ENCODE measurements at regions not wholly inside any gene's neighbourhood (a gene's known extent, or its start where the extent isn't known, plus 50 kb on each side); places are given as distances from the start of the nearest gene placed in this dataset.
"Not testable (repeated sequence)": the region's sequence is repeated elsewhere in the genome, so short reads cannot be mapped to it uniquely, and the experiment has no call there.

- Histone ChIP-seq H3K9ac (ENCODE audit: low read depth in 1 of 2, low read length in 2 of 2) (no peak overlapping the region), H3K27ac (ENCODE audit: low read depth, low read length) (no peak overlapping the region), H3K4me3 (ENCODE audit: low read depth in 1 of 2, low read length in 2 of 2) (no peak overlapping the region), H3K36me3 (ENCODE audit: control insufficient read depth in 1 of 2, insufficient read depth in 2 of 2, low read length in 2 of 2) (no peaks in the 10 kb centered on the region), H3K9me3 (ENCODE audit: control insufficient read depth in 1 of 2, low read length in 2 of 2) (no peaks in the 10 kb centered on the region), H3K27me3 (ENCODE audit: control insufficient read depth in 1 of 2, insufficient read depth in 2 of 2, low read length in 2 of 2) (no peaks in the 10 kb centered on the region), H3K4me1 (ENCODE audit: control insufficient read depth in 1 of 2, insufficient read depth in 2 of 2, low read length in 2 of 2) (no peaks in the 10 kb centered on the region)
Measured at GRCh38 chr21:31592963-31593560, 66.4 kb upstream of the SOD1 start.

GRCh38 chr21:31592516-31592915 is 67.0 kb upstream of the SOD1 start:
- H3K9ac ChIP-seq (ENCODE audit: low read depth in 1 of 2, low read length in 2 of 2), result no peak overlapping the region
- H3K27me3 ChIP-seq (ENCODE audit: control insufficient read depth in 1 of 2, insufficient read depth in 2 of 2, low read length in 2 of 2), result no peaks in the 10 kb centered on the region
- no peak overlapping the region for H3K4me3 ChIP-seq (ENCODE audit: low read depth in 1 of 2, low read length in 2 of 2)
- no peak overlapping the region for H3K27ac ChIP-seq (ENCODE audit: low read depth, low read length)
- H3K36me3 ChIP-seq (ENCODE audit: control insufficient read depth in 1 of 2, insufficient read depth in 2 of 2, low read length in 2 of 2), result no peaks in the 10 kb centered on the region
- no peaks in the 10 kb centered on the region for H3K4me1 ChIP-seq (ENCODE audit: control insufficient read depth in 1 of 2, insufficient read depth in 2 of 2, low read length in 2 of 2)
- no peaks in the 10 kb centered on the region for H3K9me3 ChIP-seq (ENCODE audit: control insufficient read depth in 1 of 2, low read length in 2 of 2)

GRCh38 chr21:31589820-31590219 is 69.7 kb upstream of the SOD1 start:
- Histone ChIP-seq H3K27me3 (ENCODE audit: control insufficient read depth in 1 of 2, insufficient read depth in 2 of 2, low read length in 2 of 2) (no peaks in the 10 kb centered on the region), H3K4me1 (ENCODE audit: control insufficient read depth in 1 of 2, insufficient read depth in 2 of 2, low read length in 2 of 2) (no peaks in the 10 kb centered on the region), H3K4me3 (ENCODE audit: low read depth in 1 of 2, low read length in 2 of 2) (no peak overlapping the region), H3K36me3 (ENCODE audit: control insufficient read depth in 1 of 2, insufficient read depth in 2 of 2, low read length in 2 of 2) (no peaks in the 10 kb centered on the region), H3K9me3 (ENCODE audit: control insufficient read depth in 1 of 2, low read length in 2 of 2) (no peaks in the 10 kb centered on the region), H3K9ac (ENCODE audit: low read depth in 1 of 2, low read length in 2 of 2) (no peak overlapping the region), H3K27ac (ENCODE audit: low read depth, low read length) (no peak overlapping the region)

- no peaks in the 10 kb centered on the region for H3K36me3 ChIP-seq (ENCODE audit: control insufficient read depth in 1 of 2, insufficient read depth in 2 of 2, low read length in 2 of 2)
- no peaks in the 10 kb centered on the region for H3K9me3 ChIP-seq (ENCODE audit: control insufficient read depth in 1 of 2, low read length in 2 of 2)
- H3K4me3 ChIP-seq (ENCODE audit: low read depth in 1 of 2, low read length in 2 of 2), result no peak overlapping the region
- no peaks in the 10 kb centered on the region for H3K27me3 ChIP-seq (ENCODE audit: control insufficient read depth in 1 of 2, insufficient read depth in 2 of 2, low read length in 2 of 2)
- no peak overlapping the region for H3K27ac ChIP-seq (ENCODE audit: low read depth, low read length)
- H3K4me1 ChIP-seq (ENCODE audit: control insufficient read depth in 1 of 2, insufficient read depth in 2 of 2, low read length in 2 of 2), result no peaks in the 10 kb centered on the region
- no peak overlapping the region for H3K9ac ChIP-seq (ENCODE audit: low read depth in 1 of 2, low read length in 2 of 2)
Measured at GRCh38 chr21:31586118-31586517, 73.4 kb upstream of the SOD1 start.

- H3K4me3 ChIP-seq (ENCODE audit: low read depth in 1 of 2, low read length in 2 of 2); H3K27me3 ChIP-seq (ENCODE audit: control insufficient read depth in 1 of 2, insufficient read depth in 2 of 2, low read length in 2 of 2); H3K36me3 ChIP-seq (ENCODE audit: control insufficient read depth in 1 of 2, insufficient read depth in 2 of 2, low read length in 2 of 2); H3K4me1 ChIP-seq (ENCODE audit: control insufficient read depth in 1 of 2, insufficient read depth in 2 of 2, low read length in 2 of 2); H3K9me3 ChIP-seq (ENCODE audit: control insufficient read depth in 1 of 2, low read length in 2 of 2); H3K9ac ChIP-seq (ENCODE audit: low read depth in 1 of 2, low read length in 2 of 2); H3K27ac ChIP-seq (ENCODE audit: low read depth, low read length): not testable (repeated sequence)
Measured at GRCh38 chr21:31583937-31584336, 75.6 kb upstream of the SOD1 start.

- no peak overlapping the region for H3K4me3 ChIP-seq (ENCODE audit: low read depth in 1 of 2, low read length in 2 of 2)
- H3K36me3 ChIP-seq (ENCODE audit: control insufficient read depth in 1 of 2, insufficient read depth in 2 of 2, low read length in 2 of 2), result no peaks in the 10 kb centered on the region
- no peak overlapping the region for H3K9ac ChIP-seq (ENCODE audit: low read depth in 1 of 2, low read length in 2 of 2)
- no peak overlapping the region for H3K27ac ChIP-seq (ENCODE audit: low read depth, low read length)
- H3K4me1 ChIP-seq (ENCODE audit: control insufficient read depth in 1 of 2, insufficient read depth in 2 of 2, low read length in 2 of 2), result no peaks in the 10 kb centered on the region
- no peaks in the 10 kb centered on the region for H3K27me3 ChIP-seq (ENCODE audit: control insufficient read depth in 1 of 2, insufficient read depth in 2 of 2, low read length in 2 of 2)
- no peaks in the 10 kb centered on the region for H3K9me3 ChIP-seq (ENCODE audit: control insufficient read depth in 1 of 2, low read length in 2 of 2)
Measured at GRCh38 chr21:31583498-31583897, 76.0 kb upstream of the SOD1 start.

GRCh38 chr21:31580866-31581276 is 78.6 kb upstream of the SOD1 start:
- Histone ChIP-seq H3K27ac (ENCODE audit: low read depth, low read length) (no peak overlapping the region), H3K36me3 (ENCODE audit: control insufficient read depth in 1 of 2, insufficient read depth in 2 of 2, low read length in 2 of 2) (no peaks in the 10 kb centered on the region), H3K9me3 (ENCODE audit: control insufficient read depth in 1 of 2, low read length in 2 of 2) (no peaks in the 10 kb centered on the region), H3K4me1 (ENCODE audit: control insufficient read depth in 1 of 2, insufficient read depth in 2 of 2, low read length in 2 of 2) (no peaks in the 10 kb centered on the region), H3K9ac (ENCODE audit: low read depth in 1 of 2, low read length in 2 of 2) (no peak overlapping the region), H3K4me3 (ENCODE audit: low read depth in 1 of 2, low read length in 2 of 2) (no peak overlapping the region), H3K27me3 (ENCODE audit: control insufficient read depth in 1 of 2, insufficient read depth in 2 of 2, low read length in 2 of 2) (no peaks in the 10 kb centered on the region)

- Histone ChIP-seq H3K4me3 (ENCODE audit: low read depth in 1 of 2, low read length in 2 of 2) (no peak overlapping the region), H3K9me3 (ENCODE audit: control insufficient read depth in 1 of 2, low read length in 2 of 2) (no peaks in the 10 kb centered on the region), H3K27me3 (ENCODE audit: control insufficient read depth in 1 of 2, insufficient read depth in 2 of 2, low read length in 2 of 2) (no peaks in the 10 kb centered on the region)
Measured at GRCh38 chr21:31577271-31577670, 82.2 kb upstream of the SOD1 start.

GRCh38 chr21:31576428-31576827 is 83.1 kb upstream of the SOD1 start:
- no peak overlapping the region for H3K4me3 ChIP-seq (ENCODE audit: low read depth in 1 of 2, low read length in 2 of 2)
- no peak overlapping the region for H3K27ac ChIP-seq (ENCODE audit: low read depth, low read length)
- no peak overlapping the region for H3K9ac ChIP-seq (ENCODE audit: low read depth in 1 of 2, low read length in 2 of 2)
- no peaks in the 10 kb centered on the region for H3K4me1 ChIP-seq (ENCODE audit: control insufficient read depth in 1 of 2, insufficient read depth in 2 of 2, low read length in 2 of 2)
- H3K9me3 ChIP-seq (ENCODE audit: control insufficient read depth in 1 of 2, low read length in 2 of 2), result no peaks in the 10 kb centered on the region
- H3K36me3 ChIP-seq (ENCODE audit: control insufficient read depth in 1 of 2, insufficient read depth in 2 of 2, low read length in 2 of 2), result no peaks in the 10 kb centered on the region
- H3K27me3 ChIP-seq (ENCODE audit: control insufficient read depth in 1 of 2, insufficient read depth in 2 of 2, low read length in 2 of 2), result no peaks in the 10 kb centered on the region

More at GRCh38 chr21:31577271-31577670, 82.2 kb upstream of the SOD1 start:
- H3K4me1 ChIP-seq (ENCODE audit: control insufficient read depth in 1 of 2, insufficient read depth in 2 of 2, low read length in 2 of 2), result no peaks in the 10 kb centered on the region
- no peaks in the 10 kb centered on the region for H3K36me3 ChIP-seq (ENCODE audit: control insufficient read depth in 1 of 2, insufficient read depth in 2 of 2, low read length in 2 of 2)
- no peak overlapping the region for H3K27ac ChIP-seq (ENCODE audit: low read depth, low read length)
- no peak overlapping the region for H3K9ac ChIP-seq (ENCODE audit: low read depth in 1 of 2, low read length in 2 of 2)

- H3K9ac ChIP-seq (ENCODE audit: low read depth in 1 of 2, low read length in 2 of 2), result no peak overlapping the region
- no peaks in the 10 kb centered on the region for H3K4me1 ChIP-seq (ENCODE audit: control insufficient read depth in 1 of 2, insufficient read depth in 2 of 2, low read length in 2 of 2)
- H3K27me3 ChIP-seq (ENCODE audit: control insufficient read depth in 1 of 2, insufficient read depth in 2 of 2, low read length in 2 of 2), result no peaks in the 10 kb centered on the region
- no peak overlapping the region for H3K27ac ChIP-seq (ENCODE audit: low read depth, low read length)
- H3K9me3 ChIP-seq (ENCODE audit: control insufficient read depth in 1 of 2, low read length in 2 of 2), result no peaks in the 10 kb centered on the region
- H3K36me3 ChIP-seq (ENCODE audit: control insufficient read depth in 1 of 2, insufficient read depth in 2 of 2, low read length in 2 of 2), result no peaks in the 10 kb centered on the region
- no peak overlapping the region for H3K4me3 ChIP-seq (ENCODE audit: low read depth in 1 of 2, low read length in 2 of 2)
Measured at GRCh38 chr21:31573217-31573616, 86.3 kb upstream of the SOD1 start.

GRCh38 chr21:31571879-31572278 is 87.6 kb upstream of the SOD1 start:
- H3K27ac ChIP-seq (ENCODE audit: low read depth, low read length), result no peak overlapping the region
- no peak overlapping the region for H3K4me3 ChIP-seq (ENCODE audit: low read depth in 1 of 2, low read length in 2 of 2)
- no peaks in the 10 kb centered on the region for H3K9me3 ChIP-seq (ENCODE audit: control insufficient read depth in 1 of 2, low read length in 2 of 2)
- no peaks in the 10 kb centered on the region for H3K4me1 ChIP-seq (ENCODE audit: control insufficient read depth in 1 of 2, insufficient read depth in 2 of 2, low read length in 2 of 2)
- no peak overlapping the region for H3K9ac ChIP-seq (ENCODE audit: low read depth in 1 of 2, low read length in 2 of 2)
- no peaks in the 10 kb centered on the region for H3K36me3 ChIP-seq (ENCODE audit: control insufficient read depth in 1 of 2, insufficient read depth in 2 of 2, low read length in 2 of 2)
- H3K27me3 ChIP-seq (ENCODE audit: control insufficient read depth in 1 of 2, insufficient read depth in 2 of 2, low read length in 2 of 2), result no peaks in the 10 kb centered on the region

All from duodenal mucosa (tissue), 2 donors.